Left lobe of liver (tissue), 2 donors: ENCODE measurements at regions not wholly inside any gene's neighbourhood (a gene's known extent, or its start where the extent isn't known, plus 50 kb on each side); places are given as distances from the start of the nearest gene placed in this dataset.
"Not testable (repeated sequence)": the region's sequence is repeated elsewhere in the genome, so short reads cannot be mapped to it uniquely, and the experiment has no call there.

ENCODE experiments used
- ATAC-seq: fragments of 200-7000 bp; cut with Tn5 transposase; one replicate; pipeline ENCODE4 v1.9.1; 2020; ENCODE audit warnings: mild to moderate bottlenecking, moderate library complexity
- DNase-seq: peaks from one replicate; pipeline ENCODE4 v3.0.0-alpha.2; 2020; ENCODE audit warnings: low spot score
- donor health status: DM: no; HTN: no; CAD: no; lungs with moderate emphysema.
- donor health status: DM: no; HTN: yes; CAD: no.

- DNase-seq = no peak
- ATAC-seq = no peak
These were observed 298.2 kb upstream of the C16orf82 start for GRCh38 chr16:26768385-26769010.

GRCh38 chr16:26770547-26770946, 296.2 kb upstream of the C16orf82 start:
- DNase-seq = no peak
- no peak for ATAC-seq

- DNase-seq (no peak), ATAC-seq (no peak)
These were observed 294.2 kb upstream of the C16orf82 start for GRCh38 chr16:26772503-26772902.

GRCh38 chr16:26777821-26778220, 288.9 kb upstream of the C16orf82 start:
- ATAC-seq = no peak
- DNase-seq = no peak

- ATAC-seq = no peak
These were observed 278.8 kb upstream of the C16orf82 start for GRCh38 chr16:26787924-26788323.

GRCh38 chr16:26791169-26791568, 275.6 kb upstream of the C16orf82 start:
- DNase-seq (no peak), ATAC-seq (no peak)

More at GRCh38 chr16:26787924-26788323, 278.8 kb upstream of the C16orf82 start:
- DNase-seq = no peak

GRCh38 chr16:26795184-26795583, 271.5 kb upstream of the C16orf82 start:
- no peak for DNase-seq
- no peak for ATAC-seq

GRCh38 chr16:26801628-26802027, 265.1 kb upstream of the C16orf82 start:
- DNase-seq = no peak
- ATAC-seq = no peak

- DNase-seq (no peak), ATAC-seq (no peak)
These were observed 264.3 kb upstream of the C16orf82 start for GRCh38 chr16:26802440-26802839.

GRCh38 chr16:26802965-26803364, 263.8 kb upstream of the C16orf82 start:
- ATAC-seq = no peak
- no peak for DNase-seq

GRCh38 chr16:26806657-26807056, 260.1 kb upstream of the C16orf82 start:
- DNase-seq (no peak), ATAC-seq (no peak)

GRCh38 chr16:26809461-26809860, 257.3 kb upstream of the C16orf82 start:
- no peak for ATAC-seq
- no peak for DNase-seq

- DNase-seq (no peak), ATAC-seq (no peak)
These were observed 250.5 kb upstream of the C16orf82 start for GRCh38 chr16:26816266-26816665.

GRCh38 chr16:26816885-26817571, 249.7 kb upstream of the C16orf82 start:
- no peak for DNase-seq
- no peak for ATAC-seq

- DNase-seq (no peak), ATAC-seq (no peak)
These were observed 248.3 kb upstream of the C16orf82 start for GRCh38 chr16:26818393-26818792.

GRCh38 chr16:26824469-26824868, 242.3 kb upstream of the C16orf82 start:
- no peak for DNase-seq

GRCh38 chr16:26826500-26826899, 240.2 kb upstream of the C16orf82 start:
- DNase-seq (no peak), ATAC-seq (no peak)

More at GRCh38 chr16:26824469-26824868, 242.3 kb upstream of the C16orf82 start:
- ATAC-seq = no peak

- ATAC-seq = no peak
- DNase-seq = no peak
These were observed 239.3 kb upstream of the C16orf82 start for GRCh38 chr16:26827386-26827785.

GRCh38 chr16:26830428-26831127, 236.1 kb upstream of the C16orf82 start:
- no peak for DNase-seq

GRCh38 chr16:26836114-26836513, 230.6 kb upstream of the C16orf82 start:
- DNase-seq, ATAC-seq: not testable (repeated sequence)

More at GRCh38 chr16:26830428-26831127, 236.1 kb upstream of the C16orf82 start:
- no peak for ATAC-seq

- ATAC-seq = no peak
These were observed 227.8 kb upstream of the C16orf82 start for GRCh38 chr16:26838931-26839330.

GRCh38 chr16:26840691-26841090, 226.0 kb upstream of the C16orf82 start:
- DNase-seq (no peak), ATAC-seq (no peak)

More at GRCh38 chr16:26838931-26839330, 227.8 kb upstream of the C16orf82 start:
- peak; percentile 5 for DNase-seq
